Loucy (cell line): ENCODE measurements at regions not wholly inside any gene's neighbourhood (a gene's known extent, or its start where the extent isn't known, plus 50 kb on each side); places are given as distances from the start of the nearest gene placed in this dataset.

Experiments used
- H2AFZ ChIP-seq: fragments of 200-600 bp; sonication (generic); 2 replicates; pipeline ENCODE4 v1.6.0; 2016; ENCODE audit warnings: antibody characterized with exemption, mild to moderate bottlenecking, low read length, moderate library complexity
- H3F3A ChIP-seq: fragments of 200-600 bp; 2 replicates; pipeline ENCODE4 v1.6.0; 2016; ENCODE audit warnings: antibody characterized with exemption, low read depth, mild to moderate bottlenecking
- H3K27me3 ChIP-seq: fragments of 200-600 bp; sonication (generic); 2 replicates; pipeline ENCODE4 v1.6.1; 2014; ENCODE audit warnings: low read length, mild to moderate bottlenecking; ENCODE audit not compliant: insufficient read depth, poor library complexity, severe bottlenecking
- H3K36me3 ChIP-seq: fragments of 200-600 bp; sonication (generic); 2 replicates; pipeline ENCODE4 v1.6.1; 2016; ENCODE audit warnings: low read length; ENCODE audit not compliant: insufficient read depth
- H3K4me1 ChIP-seq: fragments of 200-600 bp; sonication (generic); 2 replicates; pipeline ENCODE4 v1.5.1; 2014; ENCODE audit warnings: low read length, mild to moderate bottlenecking; ENCODE audit not compliant: insufficient read depth, poor library complexity, severe bottlenecking
- H3K4me2 ChIP-seq: fragments of 200-600 bp; sonication (generic); 2 replicates; pipeline ENCODE4 v1.6.0; 2014; ENCODE audit warnings: antibody characterized with exemption, low read length, low read depth, mild to moderate bottlenecking; ENCODE audit not compliant: poor library complexity, severe bottlenecking
- H3K4me3 ChIP-seq: fragments of 200-600 bp; sonication (generic); 2 replicates; pipeline ENCODE4 v1.5.1; 2014; ENCODE audit warnings: low read length, mild to moderate bottlenecking, mixed read lengths; ENCODE audit not compliant: poor library complexity, severe bottlenecking
- H3K79me2 ChIP-seq: fragments of 200-600 bp; sonication (generic); 2 replicates; pipeline ENCODE4 v1.6.1; 2014; ENCODE audit warnings: low read length; ENCODE audit not compliant: insufficient read depth
- H3K9ac ChIP-seq: fragments of 200-600 bp; sonication (generic); 2 replicates; pipeline ENCODE4 v1.6.0; 2014; ENCODE audit warnings: mild to moderate bottlenecking, low read depth, low read length, moderate library complexity; ENCODE audit not compliant: poor library complexity, severe bottlenecking
- H3K9me2 ChIP-seq: fragments of 200-600 bp; sonication (generic); replicated peaks from 2 replicates; pipeline ENCODE4 v1.6.1; 2016; ENCODE audit warnings: low read depth, low read length, mixed read lengths
- H3K9me3 ChIP-seq: fragments of 200-600 bp; sonication (generic); 2 replicates; pipeline ENCODE4 v1.6.1; 2014; ENCODE audit warnings: mild to moderate bottlenecking, antibody characterized with exemption, low read length, low read depth; ENCODE audit not compliant: insufficient read depth
- H4K20me1 ChIP-seq: fragments of 200-600 bp; sonication (generic); 2 replicates; pipeline ENCODE4 v1.6.0; 2014; ENCODE audit warnings: antibody characterized with exemption, low read length, mild to moderate bottlenecking; ENCODE audit not compliant: insufficient read depth, poor library complexity, severe bottlenecking
- EZH2phosphoT487 ChIP-seq: fragments of 200-600 bp; IDR thresholded peaks from 2 replicates; pipeline ENCODE4 v1.6.1; 2018; ENCODE audit warnings: antibody characterized with exemption, mild to moderate bottlenecking, moderate library complexity, borderline replicate concordance
- TF ChIP-seq, protein P1 (sequence below): fragments of 200-600 bp; sonication (generic); conservative IDR thresholded peaks from 2 replicates; pipeline ENCODE4 v1.5.1; 2014; ENCODE audit warnings: mild to moderate bottlenecking, antibody characterized with exemption, low read length

DNA sequence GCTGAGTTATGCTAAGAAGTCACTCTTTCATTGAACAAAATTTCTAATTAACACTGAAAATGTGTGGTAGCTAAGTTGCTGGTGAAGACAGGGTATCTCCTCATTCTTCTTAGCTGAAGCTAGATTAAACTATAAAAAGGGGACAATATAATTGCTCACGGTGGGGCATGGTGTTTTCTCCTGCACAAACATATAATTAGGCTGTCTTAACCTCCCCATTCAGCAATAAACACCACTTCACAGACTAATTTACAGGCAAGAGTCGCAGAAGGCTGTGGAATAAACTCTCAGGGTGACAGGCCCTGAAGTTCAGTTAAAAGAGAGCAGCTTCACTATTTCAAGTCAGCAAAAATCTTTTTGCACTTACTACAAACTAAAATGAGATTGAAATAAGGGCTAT, 338.9 kb upstream of the NT5E start:
- Histone ChIP-seq H3K4me3 (no peak overlapping the region), H3K4me1 (no peaks in the 10 kb centered on the region), H3K79me2 (no peaks in the 10 kb centered on the region), H3K9me3 (no peaks in the 10 kb centered on the region), H3K9me2 (no peaks in the 10 kb centered on the region), H4K20me1 (no peaks in the 10 kb centered on the region), H2AFZ (no peak overlapping the region), H3K27me3 (no peaks in the 10 kb centered on the region), H3K9ac (no peak overlapping the region), H3F3A (no peaks in the 10 kb centered on the region), H3K36me3 (no peaks in the 10 kb centered on the region), H3K4me2 (no peak overlapping the region)
- TF ChIP-seq EZH2phosphoT487: no peak
- TF ChIP-seq, protein P1, sequence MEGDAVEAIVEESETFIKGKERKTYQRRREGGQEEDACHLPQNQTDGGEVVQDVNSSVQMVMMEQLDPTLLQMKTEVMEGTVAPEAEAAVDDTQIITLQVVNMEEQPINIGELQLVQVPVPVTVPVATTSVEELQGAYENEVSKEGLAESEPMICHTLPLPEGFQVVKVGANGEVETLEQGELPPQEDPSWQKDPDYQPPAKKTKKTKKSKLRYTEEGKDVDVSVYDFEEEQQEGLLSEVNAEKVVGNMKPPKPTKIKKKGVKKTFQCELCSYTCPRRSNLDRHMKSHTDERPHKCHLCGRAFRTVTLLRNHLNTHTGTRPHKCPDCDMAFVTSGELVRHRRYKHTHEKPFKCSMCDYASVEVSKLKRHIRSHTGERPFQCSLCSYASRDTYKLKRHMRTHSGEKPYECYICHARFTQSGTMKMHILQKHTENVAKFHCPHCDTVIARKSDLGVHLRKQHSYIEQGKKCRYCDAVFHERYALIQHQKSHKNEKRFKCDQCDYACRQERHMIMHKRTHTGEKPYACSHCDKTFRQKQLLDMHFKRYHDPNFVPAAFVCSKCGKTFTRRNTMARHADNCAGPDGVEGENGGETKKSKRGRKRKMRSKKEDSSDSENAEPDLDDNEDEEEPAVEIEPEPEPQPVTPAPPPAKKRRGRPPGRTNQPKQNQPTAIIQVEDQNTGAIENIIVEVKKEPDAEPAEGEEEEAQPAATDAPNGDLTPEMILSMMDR: no peak

DNA sequence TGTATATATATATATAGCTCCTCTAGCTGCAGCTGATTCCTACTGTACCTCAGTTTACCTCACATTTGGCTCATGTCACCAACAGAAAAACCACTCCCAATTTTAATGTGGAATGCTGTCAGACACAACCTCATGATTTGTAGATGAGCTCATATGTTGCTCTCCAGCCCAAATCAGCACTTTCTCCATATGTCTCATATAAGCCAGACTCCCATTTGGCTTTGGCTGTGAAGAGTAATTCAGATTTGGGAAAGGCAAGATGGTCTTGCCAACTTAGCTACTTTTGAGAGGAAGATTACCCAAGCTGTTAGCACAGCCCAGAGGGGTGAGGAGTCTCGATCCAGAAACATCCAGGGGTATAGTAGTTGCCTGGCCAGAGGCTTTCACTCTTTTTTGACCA, 342.2 kb upstream of the NT5E start:
- Histone ChIP-seq H3K79me2 (no peaks in the 10 kb centered on the region), H3K9ac (no peak overlapping the region), H3F3A (no peaks in the 10 kb centered on the region), H3K4me2 (no peak overlapping the region), H3K9me2 (no peaks in the 10 kb centered on the region), H3K4me3 (no peak overlapping the region), H3K9me3 (no peaks in the 10 kb centered on the region), H3K27me3 (no peaks in the 10 kb centered on the region), H3K36me3 (no peaks in the 10 kb centered on the region), H3K4me1 (no peaks in the 10 kb centered on the region), H2AFZ (no peak overlapping the region), H4K20me1 (no peaks in the 10 kb centered on the region)
- TF ChIP-seq, protein P1: no peak
- no peak for TF ChIP-seq EZH2phosphoT487

DNA sequence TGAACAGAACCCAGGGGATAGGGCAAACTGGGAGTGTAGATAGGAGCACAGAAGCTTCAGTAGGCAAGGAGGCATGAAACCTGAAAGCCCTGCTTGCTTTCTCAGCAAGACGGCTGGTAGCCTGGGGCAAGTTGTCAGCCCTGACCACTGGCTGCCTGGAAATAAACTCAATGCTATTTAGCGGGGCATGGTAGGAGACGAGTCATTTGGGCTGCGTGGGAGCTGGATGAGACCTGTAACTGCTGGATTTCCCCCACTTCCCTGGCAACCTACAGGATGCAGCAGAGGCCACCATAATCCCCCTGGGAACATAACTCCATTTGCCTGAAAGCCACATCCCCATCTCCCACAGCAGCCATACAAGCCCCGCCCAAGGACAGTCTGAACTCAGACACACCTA, 332.6 kb upstream of the TBX18 start:
- Histone ChIP-seq H3K4me1 (no peaks in the 10 kb centered on the region), H2AFZ (no peak overlapping the region), H3K27me3 (no peaks in the 10 kb centered on the region), H3K9me2 (no peaks in the 10 kb centered on the region), H3K79me2 (no peaks in the 10 kb centered on the region), H3K4me3 (no peak overlapping the region), H3K36me3 (no peaks in the 10 kb centered on the region), H3F3A (no peaks in the 10 kb centered on the region), H4K20me1 (no peaks in the 10 kb centered on the region), H3K9ac (no peak overlapping the region), H3K9me3 (no peaks in the 10 kb centered on the region; the same call in 1 of the 2 replicates), H3K4me2 (no peak overlapping the region)
- TF ChIP-seq, protein P1: no peak
- TF ChIP-seq EZH2phosphoT487: no peak
